Sigmoid colon (tissue), 6 donors: ENCODE measurements at regions not wholly inside any gene's neighbourhood (a gene's known extent, or its start where the extent isn't known, plus 50 kb on each side); places are given as distances from the start of the nearest gene placed in this dataset.

ENCODE experiments used
- DNase-seq: peaks from one replicate; pipeline ENCODE4 v3.0.0-alpha.2; 2019
- H3K27ac ChIP-seq, 4 donors: fragments of 200-600 bp; sonication (generic); one replicate each; pipeline ENCODE4 v1.5.1; 2016 to 2019; ENCODE audit warnings: mild to moderate bottlenecking in 1 of 4
- H3K27me3 ChIP-seq, 3 donors: fragments of 200-600 bp; sonication (generic); one replicate each; pipeline ENCODE4 v1.5.1; 2019; ENCODE audit warnings: mild to moderate bottlenecking in 1 of 3
- H3K36me3 ChIP-seq, 4 donors: fragments of 200-600 bp; sonication (generic); one replicate each; pipeline ENCODE4 v1.5.1; 2016 to 2019
- H3K4me1 ChIP-seq, 4 donors: fragments of 200-600 bp; sonication (generic); one replicate each; pipeline ENCODE4 v1.5.1; 2017 to 2019
- H3K4me3 ChIP-seq, 4 donors: fragments of 200-600 bp; sonication (generic); one replicate each; pipeline ENCODE4 v1.5.1; 2017 to 2019; ENCODE audit warnings: mild to moderate bottlenecking in 2 of 4, moderate library complexity in 1 of 4
- H3K9me3 ChIP-seq, 4 donors: fragments of 200-600 bp in 3 of 4; sonication (generic) in 3 of 4; one replicate each; pipeline versions ENCODE4 v1.5.1 to v1.6.1; 2013 to 2019
- CTCF ChIP-seq, 4 experiments: fragments of 450-650 bp in 3 of 4; fragments of 200-600 bp in 1 of 4; IDR thresholded peaks; one replicate each; pipeline ENCODE4 v1.5.1; 2016 to 2019; ENCODE audit warnings: antibody characterized with exemption in 4 of 4, mild to moderate bottlenecking in 3 of 4, moderate library complexity in 2 of 4
- EP300 ChIP-seq, 4 donors: sonication (generic); formaldehyde crosslinking; IDR thresholded peaks; one replicate each; pipeline ENCODE4 v1.6.1; 2017; ENCODE audit warnings: antibody characterized with exemption in 4 of 4
- POLR2A ChIP-seq, 2 donors: fragments of 450-650 bp; IDR thresholded peaks; one replicate each; pipeline ENCODE4 v1.6.1; 2016; ENCODE audit warnings: antibody characterized with exemption in 2 of 2, mild to moderate bottlenecking in 2 of 2, moderate library complexity in 2 of 2
- POLR2AphosphoS5 ChIP-seq, 4 donors: sonication (generic); formaldehyde crosslinking; IDR thresholded peaks; one replicate each; pipeline ENCODE4 v1.6.1; 2017; ENCODE audit warnings: antibody characterized with exemption in 4 of 4
- WGBS, 2 donors: extraction: QIAGEN DNeasy Blood & Tissue Kit; methylation state at CpG; one replicate each; pipeline ENCODE4 v1.1.7; 2013; 5-methylcytosine and 5-hydroxymethylcytosine counted together
- intact Hi-C: fragments of 100-400 bp; cut with DNase I; formaldehyde crosslinking; loops from one replicate; pipeline ENCODE4 v1.15.1; 2023
- donor health status: healthy with polysubstance abuse.
- donor health status: healthy.

GRCh38 chr9:96062854-96063253, 187.4 kb downstream of the ERCC6L2 start:
- WGBS, 2 donors = 88 to 89% methylated on average over 3 of the region's 3 CpGs
- H3K4me3 ChIP-seq = no peak overlapping the region
- H3K27ac ChIP-seq = no peak overlapping the region
- no peaks in the 10 kb centered on the region for H3K27me3 ChIP-seq
- H3K36me3 ChIP-seq = no peaks in the 10 kb centered on the region
- DNase-seq = no peak
- intact Hi-C loops = no loop called here
- peaks cover 0 to 5% (median 2%) of the 10 kb centered on the region in 4 donors for H3K4me1 ChIP-seq
- no peaks in the 10 kb centered on the region for H3K9me3 ChIP-seq
- TF ChIP-seq EP300 (IDR thresholded peaks at IDR 0.05) (no peak), POLR2A (IDR thresholded peaks at IDR 0.05) (no peak), CTCF (IDR thresholded peaks at IDR 0.05) (no peak), POLR2AphosphoS5 (IDR thresholded peaks at IDR 0.05) (no peak)

GRCh38 chr9:96062031-96062430, 186.5 kb downstream of the ERCC6L2 start:
- Histone ChIP-seq H3K27me3 (no peaks in the 10 kb centered on the region), H3K4me1 (peaks cover 0 to 5% (median 2%) of the 10 kb centered on the region in 4 donors), H3K9me3 (no peaks in the 10 kb centered on the region), H3K4me3 (no peak overlapping the region), H3K27ac (peak overlapping the region in 2 of 4 donors; percentile 39 to 47), H3K36me3 (no peaks in the 10 kb centered on the region)
- intact Hi-C loops = no loop called here
- DNase-seq = no peak
- 68 to 73% methylated on average over 4 of the region's 4 CpGs for WGBS, 2 donors
- no peak for TF ChIP-seq POLR2A (IDR thresholded peaks at IDR 0.05)
- no peak for TF ChIP-seq CTCF (IDR thresholded peaks at IDR 0.05)
- no peak for TF ChIP-seq POLR2AphosphoS5 (IDR thresholded peaks at IDR 0.05)
- TF ChIP-seq EP300 (IDR thresholded peaks at IDR 0.05) = no peak

- 43 to 56% methylated on average over 10 of the region's 10 CpGs for WGBS, 2 donors
- H3K9me3 ChIP-seq = no peaks in the 10 kb centered on the region
- H3K36me3 ChIP-seq = no peaks in the 10 kb centered on the region
- H3K27ac ChIP-seq = peak overlapping the region in 2 of 4 donors; percentile 39 to 47
- H3K4me3 ChIP-seq = no peak overlapping the region
- DNase-seq = no peak
- TF ChIP-seq POLR2AphosphoS5 (IDR thresholded peaks at IDR 0.05) = no peak
- TF ChIP-seq CTCF (IDR thresholded peaks at IDR 0.05) = peak in 3 of 4 experiments; percentile 4 to 15 (median 13)
- no peak for TF ChIP-seq EP300 (IDR thresholded peaks at IDR 0.05)
- TF ChIP-seq POLR2A (IDR thresholded peaks at IDR 0.05) = no peak
- intact Hi-C loops = no loop called here
- peaks cover 0 to 5% (median 2%) of the 10 kb centered on the region in 4 donors for H3K4me1 ChIP-seq
- no peaks in the 10 kb centered on the region for H3K27me3 ChIP-seq
Measured at GRCh38 chr9:96061293-96061987, 185.9 kb downstream of the ERCC6L2 start.

- DNase-seq = no peak
Measured at GRCh38 chr9:96058218-96058617, 182.7 kb downstream of the ERCC6L2 start.

More at GRCh38 chr9:96058218-96058617, 182.7 kb downstream of the ERCC6L2 start:
- Histone ChIP-seq H3K4me1 (peaks cover 0 to 5% (median 2%) of the 10 kb centered on the region in 4 donors), H3K36me3 (no peaks in the 10 kb centered on the region), H3K4me3 (no peak overlapping the region), H3K27ac (no peak overlapping the region), H3K9me3 (no peaks in the 10 kb centered on the region), H3K27me3 (no peaks in the 10 kb centered on the region)
- intact Hi-C loops = no loop called here
- TF ChIP-seq POLR2AphosphoS5 (IDR thresholded peaks at IDR 0.05) (no peak), POLR2A (IDR thresholded peaks at IDR 0.05) (no peak), EP300 (IDR thresholded peaks at IDR 0.05) (no peak), CTCF (IDR thresholded peaks at IDR 0.05) (no peak)
- 89 to 92% methylated on average over 2 of the region's 2 CpGs for WGBS, 2 donors
